ENCODE measurements at regions not wholly inside any gene's neighbourhood (a gene's known extent, or its start where the extent isn't known, plus 50 kb on each side); places are given as distances from the start of the nearest gene placed in this dataset.
A peak's percentile ranks its signal among the peaks of the same experiment; 100 is the strongest.

GRCh38 chr2:59046401-59047372 lies 805.6 kb upstream of the FANCL start:
- ATAC-seq, result no peak
- intact Hi-C loops (cut with DNase I, micrococcal nuclease), result no loop called here

GRCh38 chr2:59044736-59045135 lies 803.6 kb upstream of the FANCL start:
- DNase-seq (no peak), ATAC-seq (no peak)
- intact Hi-C loops (cut with DNase I, micrococcal nuclease), result no loop called here

More at GRCh38 chr2:59046401-59047372, 805.6 kb upstream of the FANCL start:
- no peak for DNase-seq

GRCh38 chr2:59041139-59041538 lies 800.0 kb upstream of the FANCL start:
- intact Hi-C loops (cut with DNase I, micrococcal nuclease), result no loop called here
- DNase-seq (no peak), ATAC-seq (no peak)

- ATAC-seq, result no peak
- DNase-seq, result peak in 1 of 2 donors; percentile 27
- intact Hi-C loops (cut with DNase I, micrococcal nuclease), result no loop called here
Measured at GRCh38 chr2:59034837-59035236, 793.7 kb upstream of the FANCL start.

- no peak for DNase-seq
- intact Hi-C loops (cut with DNase I, micrococcal nuclease), result no loop called here
- no peak for ATAC-seq
Measured at GRCh38 chr2:59034106-59034505, 793.0 kb upstream of the FANCL start.

DNA sequence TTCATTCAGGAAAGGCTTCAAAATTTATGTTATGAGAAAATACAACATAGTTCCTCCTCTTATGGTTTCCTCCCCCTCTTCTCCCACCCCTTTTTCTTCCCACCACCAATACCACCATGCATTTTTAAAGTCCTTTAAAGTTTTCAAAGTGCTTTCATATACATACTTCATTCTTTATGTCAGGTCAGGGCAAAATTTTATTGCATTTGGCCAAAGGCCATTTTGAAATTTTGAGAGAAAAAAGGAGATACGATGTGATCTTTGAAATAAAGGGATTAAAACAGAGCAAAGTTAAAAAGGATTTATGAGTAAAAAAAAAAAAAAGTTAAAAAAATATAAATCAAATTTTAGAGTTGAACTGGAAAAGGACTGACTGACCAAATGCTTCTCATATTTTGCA lies 792.5 kb upstream of the FANCL start:
- DNase-seq (no peak), ATAC-seq (no peak)
- intact Hi-C loops (cut with DNase I, micrococcal nuclease), result no loop called here

DNA sequence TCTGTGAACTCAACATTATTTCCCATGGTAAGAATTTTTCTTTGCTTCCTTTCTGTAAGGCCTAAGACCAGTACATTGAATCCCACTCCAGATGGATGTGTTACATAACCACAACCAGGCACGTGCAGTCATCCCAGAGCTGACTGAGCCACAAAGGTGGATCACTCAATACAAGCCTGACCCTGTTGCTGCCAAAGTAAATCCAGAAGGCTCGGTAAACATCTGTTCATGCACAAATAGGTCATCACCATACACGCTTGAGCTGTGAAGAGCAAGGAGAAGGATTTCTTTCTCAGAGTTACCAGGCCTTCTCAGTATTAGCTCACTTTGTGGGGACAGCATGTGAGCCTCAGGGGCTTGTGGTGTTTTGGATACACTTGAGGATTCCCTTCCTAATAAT lies 791.4 kb upstream of the FANCL start:
- intact Hi-C loops (cut with DNase I, micrococcal nuclease), result no loop called here
- DNase-seq (no peak), ATAC-seq (no peak)

GRCh38 chr2:59029058-59029457 lies 787.9 kb upstream of the FANCL start:
- intact Hi-C loops (cut with DNase I, micrococcal nuclease), result no loop called here
- ATAC-seq, result no peak
- no peak for DNase-seq

GRCh38 chr2:59027320-59027719 lies 786.2 kb upstream of the FANCL start:
- DNase-seq, result no peak
- intact Hi-C loops (cut with DNase I, micrococcal nuclease), result no loop called here
- ATAC-seq, result no peak

- intact Hi-C loops (cut with DNase I, micrococcal nuclease), result no loop called here
- DNase-seq, result peak in 1 of 2 donors; percentile 41
Measured at GRCh38 chr2:59025157-59025757, 784.1 kb upstream of the FANCL start.

DNA sequence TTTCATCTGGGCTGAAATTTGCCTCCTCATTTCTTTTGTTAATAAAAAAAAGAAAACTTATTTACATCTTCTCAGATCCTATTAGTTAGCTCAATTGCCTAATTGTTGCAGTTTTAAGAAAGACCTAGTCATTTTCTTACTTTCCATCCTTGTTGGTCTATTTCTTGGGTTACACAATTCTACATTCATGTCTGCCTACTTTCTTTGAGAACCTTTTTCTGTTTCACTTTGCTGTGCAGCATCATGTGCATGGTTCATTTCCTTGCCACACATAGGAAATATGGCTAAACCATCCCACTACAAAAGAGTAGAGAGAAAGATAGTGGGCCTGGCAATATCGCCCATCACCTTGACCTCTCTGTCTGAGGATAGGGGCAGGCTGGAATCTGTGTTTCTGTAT lies 780.7 kb upstream of the FANCL start:
- ATAC-seq (no peak), DNase-seq (no peak)
- intact Hi-C loops (cut with DNase I, micrococcal nuclease), result no loop called here

More at GRCh38 chr2:59025157-59025757, 784.1 kb upstream of the FANCL start:
- peak; percentile 37 for ATAC-seq

DNA sequence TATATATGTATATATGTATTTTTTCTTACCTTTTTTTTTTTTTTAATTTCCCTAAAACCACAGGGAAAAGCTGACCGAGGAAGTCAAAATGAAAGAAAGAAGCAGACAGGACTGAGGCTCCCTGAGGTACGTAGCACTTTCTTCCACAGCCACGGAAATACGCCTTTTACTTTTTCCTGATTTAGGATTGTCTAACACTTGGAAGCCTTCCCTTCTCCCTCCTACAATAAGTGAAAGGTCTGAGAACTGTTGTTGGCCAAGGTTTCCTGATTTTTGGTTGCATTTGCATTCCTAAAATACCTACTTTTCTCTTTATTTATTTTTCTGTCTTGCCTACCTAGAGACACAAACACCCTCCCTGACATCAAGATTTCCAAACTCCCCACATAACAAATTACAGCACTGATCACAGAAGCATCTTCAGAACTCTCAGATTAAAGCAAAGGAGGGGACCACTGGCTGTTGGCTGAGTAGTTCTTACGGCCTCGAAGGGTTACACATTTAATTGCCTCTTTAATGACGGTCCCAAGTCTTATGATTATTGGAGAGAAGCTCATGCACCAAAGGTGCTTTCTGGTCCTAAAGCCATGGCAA lies 778.5 kb upstream of the FANCL start:
- ATAC-seq (no peak), DNase-seq (no peak)
- intact Hi-C loops (cut with DNase I, micrococcal nuclease), result no loop called here

- no peak for ATAC-seq
- intact Hi-C loops (cut with DNase I, micrococcal nuclease), result no loop called here
Measured at GRCh38 chr2:59018737-59019136, 777.6 kb upstream of the FANCL start.

DNA sequence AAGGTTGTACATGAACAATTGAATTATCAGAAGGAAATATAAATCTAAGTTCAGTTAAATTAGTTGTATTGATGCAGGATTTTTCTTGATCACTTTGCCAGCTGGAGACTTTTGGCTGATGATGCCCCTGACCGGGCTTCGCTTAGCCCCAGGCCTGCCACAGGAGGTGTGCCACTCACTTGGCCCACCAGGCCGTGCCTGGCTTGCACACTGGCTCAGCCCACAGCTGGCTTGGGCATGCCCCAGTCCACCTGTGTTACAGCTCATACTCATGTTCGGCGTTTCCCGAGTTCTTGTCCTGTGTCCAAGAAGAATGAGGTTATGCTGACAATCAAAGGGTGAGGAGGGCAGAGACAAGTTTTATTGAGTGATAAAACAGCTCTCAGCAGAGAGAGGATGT lies 773.9 kb upstream of the FANCL start:
- intact Hi-C loops (cut with DNase I, micrococcal nuclease), result no loop called here
- DNase-seq, result no peak
- no peak for ATAC-seq

More at GRCh38 chr2:59018737-59019136, 777.6 kb upstream of the FANCL start:
- DNase-seq, result no peak

DNA sequence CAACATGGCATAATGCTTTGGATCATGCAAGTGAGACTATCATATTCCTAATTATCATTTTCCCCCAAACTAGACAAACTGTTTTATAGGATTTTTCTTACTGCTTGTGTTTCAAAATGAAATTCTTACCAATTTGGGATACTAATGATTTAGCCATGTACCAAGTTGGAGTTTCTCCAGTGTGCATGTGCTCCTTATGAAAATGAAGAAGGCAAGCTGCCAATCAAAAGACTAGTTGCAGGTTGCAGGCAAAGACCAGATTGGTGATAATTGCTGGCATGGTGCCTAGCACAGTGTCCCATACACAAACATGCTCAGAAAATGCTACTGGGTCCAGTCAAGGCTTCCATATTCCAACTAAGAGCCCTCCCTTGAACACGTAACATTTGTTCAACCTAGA lies 771.8 kb upstream of the FANCL start:
- DNase-seq, result no peak
- intact Hi-C loops (cut with DNase I, micrococcal nuclease), result no loop called here
- ATAC-seq, result no peak

- intact Hi-C loops (cut with DNase I, micrococcal nuclease), result no loop called here
- DNase-seq, result no peak
- no peak for ATAC-seq
Measured at GRCh38 chr2:59012234-59012633, 771.1 kb upstream of the FANCL start.

GRCh38 chr2:59008950-59009349 lies 767.8 kb upstream of the FANCL start:
- DNase-seq (no peak), ATAC-seq (no peak)
- intact Hi-C loops (cut with DNase I, micrococcal nuclease), result no loop called here

- intact Hi-C loops (cut with DNase I, micrococcal nuclease), result no loop called here
- ATAC-seq, result no peak
Measured at GRCh38 chr2:59005836-59006615, 764.9 kb upstream of the FANCL start.

DNA sequence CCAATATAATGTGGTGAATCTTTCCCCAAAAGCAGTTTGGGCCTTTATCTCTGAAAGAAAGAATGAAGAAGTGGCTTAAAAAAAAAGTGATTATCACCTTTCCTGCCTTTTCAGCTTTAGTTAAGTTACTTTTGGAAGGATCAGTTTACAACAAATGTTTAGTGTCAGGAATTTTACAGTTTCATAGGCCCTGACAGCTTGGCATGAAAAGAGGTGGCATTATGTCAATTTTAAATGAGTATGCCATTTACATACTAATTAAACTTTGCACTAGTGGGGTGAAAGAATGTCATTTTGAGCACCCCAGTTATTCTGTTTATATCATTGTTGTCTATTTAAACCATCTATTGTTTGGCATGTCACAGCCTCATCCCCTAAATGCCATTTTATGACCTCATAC lies 763.5 kb upstream of the FANCL start:
- no peak for DNase-seq
- no peak for ATAC-seq
- intact Hi-C loops (cut with DNase I, micrococcal nuclease), result no loop called here

More at GRCh38 chr2:59005836-59006615, 764.9 kb upstream of the FANCL start:
- no peak for DNase-seq

Measured in left colon (tissue), 2 donors.